ENCODE measurements at regions not wholly inside any gene's neighbourhood (a gene's known extent, or its start where the extent isn't known, plus 50 kb on each side); places are given as distances from the start of the nearest gene placed in this dataset.

DNA sequence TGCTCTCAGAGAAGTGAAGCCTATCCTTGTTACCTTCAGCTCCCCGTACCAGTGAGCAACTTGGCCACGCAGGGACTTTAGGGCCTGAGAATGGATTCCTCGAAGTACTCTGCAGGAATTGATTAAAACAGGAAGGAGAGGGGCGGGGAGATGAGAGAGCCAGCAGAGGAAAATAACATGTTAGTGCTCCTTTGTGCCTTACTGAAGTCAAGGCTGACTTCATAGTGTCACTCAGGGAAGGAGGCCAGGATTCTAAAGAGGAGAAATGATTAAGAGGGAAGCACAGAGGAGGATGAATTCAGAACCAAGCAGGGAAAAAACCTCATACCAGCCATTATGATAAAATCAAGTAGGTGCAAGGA is 195.6 kb upstream of the RHOBTB1 start:
- TF ChIP-seq, protein P1, sequence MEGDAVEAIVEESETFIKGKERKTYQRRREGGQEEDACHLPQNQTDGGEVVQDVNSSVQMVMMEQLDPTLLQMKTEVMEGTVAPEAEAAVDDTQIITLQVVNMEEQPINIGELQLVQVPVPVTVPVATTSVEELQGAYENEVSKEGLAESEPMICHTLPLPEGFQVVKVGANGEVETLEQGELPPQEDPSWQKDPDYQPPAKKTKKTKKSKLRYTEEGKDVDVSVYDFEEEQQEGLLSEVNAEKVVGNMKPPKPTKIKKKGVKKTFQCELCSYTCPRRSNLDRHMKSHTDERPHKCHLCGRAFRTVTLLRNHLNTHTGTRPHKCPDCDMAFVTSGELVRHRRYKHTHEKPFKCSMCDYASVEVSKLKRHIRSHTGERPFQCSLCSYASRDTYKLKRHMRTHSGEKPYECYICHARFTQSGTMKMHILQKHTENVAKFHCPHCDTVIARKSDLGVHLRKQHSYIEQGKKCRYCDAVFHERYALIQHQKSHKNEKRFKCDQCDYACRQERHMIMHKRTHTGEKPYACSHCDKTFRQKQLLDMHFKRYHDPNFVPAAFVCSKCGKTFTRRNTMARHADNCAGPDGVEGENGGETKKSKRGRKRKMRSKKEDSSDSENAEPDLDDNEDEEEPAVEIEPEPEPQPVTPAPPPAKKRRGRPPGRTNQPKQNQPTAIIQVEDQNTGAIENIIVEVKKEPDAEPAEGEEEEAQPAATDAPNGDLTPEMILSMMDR (IDR thresholded peaks at IDR 0.05), result no peak
- no peak for TF ChIP-seq POLR2A (IDR thresholded peaks at IDR 0.05)
